Fibroblast of mammary gland (primary cell): ENCODE measurements at regions not wholly inside any gene's neighbourhood (a gene's known extent, or its start where the extent isn't known, plus 50 kb on each side); places are given as distances from the start of the nearest gene placed in this dataset.

Experiments
- DNase-seq: peaks from one replicate; pipeline ENCODE4 v3.0.0-alpha.2; 2010; ENCODE audit warnings: low read depth
- H3K4me3 ChIP-seq: 2 replicates; pipeline ENCODE4 v1.5.1; 2011; ENCODE audit warnings: low read depth, mild to moderate bottlenecking, low read length, moderate library complexity; ENCODE audit not compliant: control insufficient read depth
- CTCF ChIP-seq: conservative IDR thresholded peaks from 2 replicates; pipeline ENCODE4 v1.5.1; 2011; ENCODE audit warnings: low read depth, low read length, inconsistent platforms; ENCODE audit not compliant: control insufficient read depth, insufficient read depth

- DNase-seq = no peak
- H3K4me3 ChIP-seq = no peak overlapping the region
- TF ChIP-seq CTCF = no peak
Measured at GRCh38 chr9:79473704-79474103, 98.1 kb upstream of the TLE4 start.

GRCh38 chr9:79477241-79477840, 94.4 kb upstream of the TLE4 start:
- no peak for TF ChIP-seq CTCF
- DNase-seq = no peak
- H3K4me3 ChIP-seq = no peak overlapping the region

- TF ChIP-seq CTCF = no peak
- H3K4me3 ChIP-seq = no peak overlapping the region
- no peak for DNase-seq
Measured at GRCh38 chr9:79477955-79478771, 93.6 kb upstream of the TLE4 start.

- H3K4me3 ChIP-seq = no peak overlapping the region
- no peak for TF ChIP-seq CTCF
- DNase-seq = no peak
Measured at GRCh38 chr9:79480639-79481038, 91.1 kb upstream of the TLE4 start.

- H3K4me3 ChIP-seq = no peak overlapping the region
- DNase-seq = no peak
- TF ChIP-seq CTCF = no peak
Measured at GRCh38 chr9:79481846-79482477, 89.8 kb upstream of the TLE4 start.

GRCh38 chr9:79485258-79485657, 86.5 kb upstream of the TLE4 start:
- DNase-seq = no peak
- TF ChIP-seq CTCF = no peak
- H3K4me3 ChIP-seq = no peak overlapping the region
